ENCODE measurements at regions not wholly inside any gene's neighbourhood (a gene's known extent, or its start where the extent isn't known, plus 50 kb on each side); places are given as distances from the start of the nearest gene placed in this dataset.

DNA sequence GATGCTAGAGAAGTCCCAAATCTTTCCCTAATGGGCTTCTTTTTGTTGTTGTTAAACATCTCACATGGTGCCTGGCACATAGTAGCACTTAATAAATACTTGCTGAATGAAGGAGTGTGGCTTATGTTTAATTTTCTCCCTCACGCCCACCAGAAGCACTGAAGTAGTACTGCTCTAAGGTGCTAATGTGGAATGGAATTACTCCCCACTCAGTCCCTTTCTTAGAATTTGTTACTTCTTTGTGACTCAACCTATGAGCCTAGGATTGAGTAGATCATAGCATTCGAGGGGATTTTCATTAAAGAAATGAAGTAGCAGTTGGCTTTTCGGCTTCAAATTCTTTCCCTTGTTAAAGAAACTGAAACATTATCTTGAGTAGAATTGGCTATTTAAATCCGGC is 192.8 kb downstream of the CLIC5 start:
- Histone ChIP-seq H2BK20ac (ENCODE audit: low read depth, low read length) (no peak overlapping the region), H2BK5ac (ENCODE audit: low read depth, low read length, poor library complexity, severe bottlenecking) (no peak overlapping the region), H2BK120ac (ENCODE audit: low read depth, low read length) (no peak overlapping the region), H3K14ac (replicated peaks; ENCODE audit: low read depth, low read length) (no peak overlapping the region), H3K9me1 (ENCODE audit: insufficient read depth, low read length) (no peaks in the 10 kb centered on the region), H4K91ac (ENCODE audit: insufficient read depth, low read depth, low read length) (no peak overlapping the region), H3K9ac (ENCODE audit: low read depth, low read length) (no peak overlapping the region), H4K8ac (ENCODE audit: low read depth in 2 of 2, low read length in 2 of 2) (no peak overlapping the region), H3K36me3 (ENCODE audit: control insufficient read depth, insufficient read depth, low read length) (no peaks in the 10 kb centered on the region), H2AK9ac (replicated peaks; ENCODE audit: low read depth, low read length, poor library complexity) (no peak overlapping the region), H2AK5ac (ENCODE audit: low read depth, low read length) (no peak overlapping the region), H4K5ac (ENCODE audit: low read depth, low read length) (no peak overlapping the region), H3K4me3 (ENCODE audit: insufficient read depth, low read depth, low read length) (no peak overlapping the region), H3K27ac (ENCODE audit: insufficient read depth, low read length) (no peak overlapping the region), H3K56ac (ENCODE audit: extremely low read depth, insufficient read depth, low read length) (no peak overlapping the region), H3K4ac (ENCODE audit: low read depth, low read length) (no peak overlapping the region), H3K4me1 (ENCODE audit: control insufficient read depth, insufficient read depth, low read length) (peaks cover under 1% of the 10 kb centered on the region; the same call in 1 of the 2 replicates), H4K20me1 (ENCODE audit: insufficient read depth, low read length) (no peaks in the 10 kb centered on the region), H3K23ac (ENCODE audit: low read depth, low read length) (no peak overlapping the region), H3K79me1 (ENCODE audit: low read depth in 1 of 2, low read length in 2 of 2) (no peaks in the 10 kb centered on the region), H2AFZ (replicated peaks; ENCODE audit: low read length, poor library complexity) (no peak overlapping the region), H3K27me3 (ENCODE audit: control insufficient read depth, insufficient read depth, low read length) (peaks cover 8% of the 10 kb centered on the region; the same call in 1 of the 2 replicates), H2BK15ac (ENCODE audit: low read depth, low read length) (no peak overlapping the region), H3K18ac (ENCODE audit: low read depth, low read length) (no peak overlapping the region), H3K9me3 (ENCODE audit: control insufficient read depth, insufficient read depth, low read length) (no peaks in the 10 kb centered on the region), H3K4me2 (ENCODE audit: low read depth, low read length) (no peak overlapping the region)
- DNase-seq (no peak), ATAC-seq (ENCODE audit: low read depth) (no peak)
- dilution Hi-C loops (cut with HindIII; ENCODE audit: low sequenced_read_pairs, unreplicated experiment) (no loop called here), intact Hi-C loops (cut with micrococcal nuclease) (no loop called here), in situ Hi-C loops (cut with MboI; ENCODE audit: low sequenced_read_pairs) (no loop called here)
- POLR2A ChIA-PET (ENCODE audit: unreplicated experiment): no interaction called here
- no CpG with 5 or more reads among the region's 4 CpGs for WGBS, 2 experiments (ENCODE audit: extremely low coverage in 2 of 2, insufficient read length in 1 of 2)
- no TSS peak for BruUV-seq (replicated peaks)
- no peak for TF ChIP-seq USF2 (IDR thresholded peaks at IDR 0.05; ENCODE audit: low read depth, low read length)
- CTCF ChIA-PET: no interaction called here
